ENCODE measurements at regions not wholly inside any gene's neighbourhood (a gene's known extent, or its start where the extent isn't known, plus 50 kb on each side); places are given as distances from the start of the nearest gene placed in this dataset.
A peak's percentile ranks its signal among the peaks of the same experiment; 100 is the strongest.
"Not testable (repeated sequence)": the region's sequence is repeated elsewhere in the genome, so short reads cannot be mapped to it uniquely, and the experiment has no call there.

GRCh38 chr3:69669070-69669469 lies 70.2 kb upstream of the MITF start:
- H3K9me3 ChIP-seq: no peaks in the 10 kb centered on the region
- peaks cover 10 to 14% (median 13%) of the 10 kb centered on the region in 4 donors for H3K4me1 ChIP-seq
- H3K27ac ChIP-seq: no peak overlapping the region
- H3K4me3 ChIP-seq: no peak overlapping the region
- TF ChIP-seq, protein P1, sequence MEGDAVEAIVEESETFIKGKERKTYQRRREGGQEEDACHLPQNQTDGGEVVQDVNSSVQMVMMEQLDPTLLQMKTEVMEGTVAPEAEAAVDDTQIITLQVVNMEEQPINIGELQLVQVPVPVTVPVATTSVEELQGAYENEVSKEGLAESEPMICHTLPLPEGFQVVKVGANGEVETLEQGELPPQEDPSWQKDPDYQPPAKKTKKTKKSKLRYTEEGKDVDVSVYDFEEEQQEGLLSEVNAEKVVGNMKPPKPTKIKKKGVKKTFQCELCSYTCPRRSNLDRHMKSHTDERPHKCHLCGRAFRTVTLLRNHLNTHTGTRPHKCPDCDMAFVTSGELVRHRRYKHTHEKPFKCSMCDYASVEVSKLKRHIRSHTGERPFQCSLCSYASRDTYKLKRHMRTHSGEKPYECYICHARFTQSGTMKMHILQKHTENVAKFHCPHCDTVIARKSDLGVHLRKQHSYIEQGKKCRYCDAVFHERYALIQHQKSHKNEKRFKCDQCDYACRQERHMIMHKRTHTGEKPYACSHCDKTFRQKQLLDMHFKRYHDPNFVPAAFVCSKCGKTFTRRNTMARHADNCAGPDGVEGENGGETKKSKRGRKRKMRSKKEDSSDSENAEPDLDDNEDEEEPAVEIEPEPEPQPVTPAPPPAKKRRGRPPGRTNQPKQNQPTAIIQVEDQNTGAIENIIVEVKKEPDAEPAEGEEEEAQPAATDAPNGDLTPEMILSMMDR (IDR thresholded peaks at IDR 0.05): no peak
- TF ChIP-seq EP300 (IDR thresholded peaks at IDR 0.05): no peak
- TF ChIP-seq POLR2A (IDR thresholded peaks at IDR 0.05): no peak
- TF ChIP-seq POLR2AphosphoS5 (IDR thresholded peaks at IDR 0.05): no peak
- H3K36me3 ChIP-seq: no peaks in the 10 kb centered on the region
- DNase-seq (no peak), ATAC-seq (ENCODE audit: low FRiP score in 2 of 2) (no peak)
- no peaks in the 10 kb centered on the region for H3K27me3 ChIP-seq
- 77 to 78% methylated on average over 3 of the region's 3 CpGs for WGBS, 2 donors

- H3K36me3 ChIP-seq: no peaks in the 10 kb centered on the region
- peaks cover 10 to 14% (median 13%) of the 10 kb centered on the region in 4 donors for H3K4me1 ChIP-seq
- DNase-seq: peak in 1 of 2 donors; percentile 28
- WGBS, 2 donors: 7 to 17% methylated on average over 4 of the region's 4 CpGs
- H3K9me3 ChIP-seq: no peaks in the 10 kb centered on the region
- peak overlapping the region in 2 of 4 donors; percentile 28 to 73 for H3K27ac ChIP-seq
- peak in 1 of 2 donors; percentile 53 for TF ChIP-seq POLR2AphosphoS5 (IDR thresholded peaks at IDR 0.05)
- no peak for TF ChIP-seq POLR2A (IDR thresholded peaks at IDR 0.05)
- H3K27me3 ChIP-seq: no peaks in the 10 kb centered on the region
- peak in 1 of 2 donors; percentile 71 for ATAC-seq (ENCODE audit: low FRiP score in 2 of 2)
- no peak overlapping the region for H3K4me3 ChIP-seq
Observed at GRCh38 chr3:69665026-69665737, 74.1 kb upstream of the MITF start.

DNA sequence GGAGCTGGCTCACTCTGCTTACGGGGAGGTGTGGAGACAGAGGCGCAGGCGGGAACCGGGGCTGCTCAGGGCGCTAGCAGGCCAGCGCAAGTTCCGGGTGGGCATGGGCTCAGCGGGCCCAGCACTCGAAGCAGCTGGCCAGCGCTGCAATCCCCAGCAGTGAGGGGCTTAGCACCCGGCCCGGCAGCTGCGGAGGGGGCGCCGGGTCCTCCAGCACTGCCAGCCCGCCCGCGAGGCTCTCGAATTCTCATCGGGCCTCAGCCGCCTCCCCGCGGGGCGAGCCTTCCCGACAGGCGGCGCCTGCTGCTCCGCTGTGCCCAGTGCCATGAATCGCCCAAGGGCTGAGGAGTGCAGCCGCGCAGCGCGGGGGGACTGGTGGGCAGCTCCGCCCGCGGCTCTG lies 78.6 kb upstream of the MITF start:
- no peak overlapping the region for H3K27ac ChIP-seq
- 98 to 100% methylated on average over 2 to 21 of the region's 36 CpGs for WGBS, 2 donors
- DNase-seq: peak in 1 of 2 donors; percentile 80

DNA sequence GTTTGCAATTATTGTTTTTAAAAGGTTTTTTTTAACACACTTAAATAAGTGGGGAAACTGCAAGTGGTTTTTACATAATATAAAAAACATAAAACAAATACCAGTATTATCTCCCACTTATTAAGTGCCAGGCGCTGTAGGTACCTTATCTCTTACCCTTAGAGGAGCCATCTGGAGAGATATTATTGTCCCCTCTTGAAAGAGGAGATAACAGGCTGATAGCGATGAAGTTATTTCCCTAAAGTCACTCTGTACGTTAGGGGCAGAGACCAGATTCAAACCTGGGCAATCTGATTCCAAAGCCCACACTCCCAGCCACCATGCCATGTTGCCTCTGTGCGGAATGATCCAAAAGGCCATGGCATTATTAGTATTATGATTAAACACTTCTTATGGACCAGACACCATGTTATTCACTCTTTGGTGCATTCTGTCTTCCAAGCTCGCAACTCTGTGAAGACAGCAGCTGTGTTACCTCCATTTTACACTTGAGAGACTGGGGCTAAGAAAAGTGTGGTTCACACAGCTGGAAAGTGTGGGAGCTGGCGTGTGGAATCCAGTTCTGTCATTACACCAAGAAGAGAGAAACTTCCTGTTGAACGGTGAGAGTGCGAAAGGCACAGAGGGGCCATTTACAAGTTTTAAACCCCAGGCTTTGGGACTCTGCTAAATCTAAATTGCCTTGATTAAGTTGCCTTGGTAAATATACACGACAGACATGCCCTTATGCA lies 79.9 kb upstream of the MITF start:
- DNase-seq (no peak), ATAC-seq (ENCODE audit: low FRiP score in 2 of 2) (no peak)
- H3K36me3 ChIP-seq: no peaks in the 10 kb centered on the region
- H3K9me3 ChIP-seq: no peaks in the 10 kb centered on the region
- WGBS, 2 donors: 74 to 75% methylated on average over 9 of the region's 9 CpGs
- H3K27me3 ChIP-seq: no peaks in the 10 kb centered on the region
- TF ChIP-seq EP300 (IDR thresholded peaks at IDR 0.05) (no peak), POLR2A (IDR thresholded peaks at IDR 0.05) (no peak), POLR2AphosphoS5 (IDR thresholded peaks at IDR 0.05) (no peak)
- TF ChIP-seq, protein P1 (IDR thresholded peaks at IDR 0.05): no peak
- no peak overlapping the region for H3K27ac ChIP-seq
- H3K4me1 ChIP-seq: peaks cover under 1 to 1% (median under 1%) of the 10 kb centered on the region in 4 donors
- no peak overlapping the region for H3K4me3 ChIP-seq

More for the DNA sequence above, 78.6 kb upstream of the MITF start:
- Histone ChIP-seq H3K4me1 (peaks cover 10 to 14% (median 12%) of the 10 kb centered on the region in 4 donors), H3K4me3 (no peak overlapping the region), H3K27me3 (no peaks in the 10 kb centered on the region), H3K36me3 (no peaks in the 10 kb centered on the region), H3K9me3 (no peaks in the 10 kb centered on the region)
- TF ChIP-seq POLR2AphosphoS5 (IDR thresholded peaks at IDR 0.05) (no peak), POLR2A (IDR thresholded peaks at IDR 0.05) (no peak), EP300 (IDR thresholded peaks at IDR 0.05) (no peak)
- TF ChIP-seq, protein P1 (IDR thresholded peaks at IDR 0.05): no peak
- ATAC-seq (ENCODE audit: low FRiP score in 2 of 2): no peak

- DNase-seq (no peak), ATAC-seq (ENCODE audit: low FRiP score in 2 of 2) (no peak)
- Histone ChIP-seq H3K27ac (no peak overlapping the region), H3K27me3 (no peaks in the 10 kb centered on the region), H3K9me3 (no peaks in the 10 kb centered on the region), H3K4me3 (no peak overlapping the region), H3K36me3 (no peaks in the 10 kb centered on the region), H3K4me1 (no peaks in the 10 kb centered on the region)
- TF ChIP-seq, protein P1 (IDR thresholded peaks at IDR 0.05): no peak
- TF ChIP-seq EP300 (IDR thresholded peaks at IDR 0.05) (no peak), POLR2A (IDR thresholded peaks at IDR 0.05) (no peak), POLR2AphosphoS5 (IDR thresholded peaks at IDR 0.05) (no peak)
- WGBS, 2 donors: 41 to 45% methylated on average over 4 of the region's 4 CpGs
Observed at GRCh38 chr3:69658514-69659140, 80.6 kb upstream of the MITF start.

DNA sequence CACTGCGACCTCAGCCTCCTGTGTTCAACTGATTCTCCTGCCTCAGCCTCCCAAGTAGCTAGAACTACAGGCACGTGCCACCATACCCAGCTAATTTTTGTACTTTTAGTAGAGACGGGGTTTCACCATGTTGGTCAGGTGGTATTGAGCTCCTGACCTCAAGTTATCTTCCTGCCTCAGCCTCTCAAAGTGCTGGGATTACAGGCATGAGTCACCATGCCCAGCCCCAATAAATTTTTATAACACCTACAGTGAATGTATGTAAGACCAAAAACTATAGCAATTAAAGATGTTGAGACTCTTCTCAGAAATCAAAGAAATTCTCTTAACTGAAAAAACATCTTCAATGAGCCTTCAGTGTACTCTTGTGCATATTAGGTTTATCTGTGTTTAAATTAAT lies 82.2 kb upstream of the MITF start:
- ATAC-seq (ENCODE audit: low FRiP score in 2 of 2); H3K27ac ChIP-seq; H3K4me1 ChIP-seq; H3K9me3 ChIP-seq; DNase-seq; H3K27me3 ChIP-seq; H3K36me3 ChIP-seq; H3K4me3 ChIP-seq: not testable (repeated sequence)
- WGBS, 2 donors: 89 to 92% methylated on average over 3 of the region's 3 CpGs
